SK-N-SH treated with all-trans-retinoic acid at 6 μM for 48 hours (cell line): ENCODE measurements at regions not wholly inside any gene's neighbourhood (a gene's known extent, or its start where the extent isn't known, plus 50 kb on each side); places are given as distances from the start of the nearest gene placed in this dataset.
"Not testable (repeated sequence)": the region's sequence is repeated elsewhere in the genome, so short reads cannot be mapped to it uniquely, and the experiment has no call there.

ENCODE experiments used
- ARNTL ChIP-seq: fragments of 450-650 bp; formaldehyde crosslinking; IDR thresholded peaks from 2 replicates; pipeline ENCODE4 v1.5.0; 2020; ENCODE audit warnings: low read depth, mild to moderate bottlenecking, moderate library complexity, borderline replicate concordance
- ZNF70 ChIP-seq: fragments of 450-650 bp; formaldehyde crosslinking; IDR thresholded peaks from 2 replicates; pipeline ENCODE4 v1.5.0; 2020; ENCODE audit warnings: mild to moderate bottlenecking, moderate library complexity

- not testable (repeated sequence) for TF ChIP-seq ARNTL, ZNF70
Observed at GRCh38 chr19:30067956-30068506, 126.0 kb downstream of the URI1 start.
